Common myeloid progenitor, CD34-positive (primary cell): ENCODE measurements at regions not wholly inside any gene's neighbourhood (a gene's known extent, or its start where the extent isn't known, plus 50 kb on each side); places are given as distances from the start of the nearest gene placed in this dataset.
"Not testable (repeated sequence)": the region's sequence is repeated elsewhere in the genome, so short reads cannot be mapped to it uniquely, and the experiment has no call there.

Source experiments
- CTCF ChIA-PET: fragments of 350-600 bp; sonication (Branson Sonifier 250); formaldehyde crosslinking; loops from one replicate; lab custom pipeline; 2021; ENCODE audit warnings: antibody characterized with exemption; lab: Charles Lee
- POLR2A ChIA-PET: fragments of 350-600 bp; sonication (Branson Sonifier 250); formaldehyde crosslinking; loops from one replicate; lab custom pipeline; 2021; ENCODE audit warnings: antibody characterized with exemption; lab: Charles Lee
- DNase-seq, 3 donors: peaks; one replicate each; pipeline versions ENCODE4 v3.0.0 to v3.0.0-alpha.2; 2013
- H3K27ac ChIP-seq, 2 experiments: 1 replicate in 1 of 2; 2 replicates in 1 of 2; pipeline ENCODE4 v1.7.0; 2013; ENCODE audit warnings: inconsistent platforms in 2 of 2, low read length in 2 of 2, mild to moderate bottlenecking in 2 of 2, low read depth in 1 of 2, moderate library complexity in 1 of 2; ENCODE audit not compliant: severe bottlenecking in 2 of 2, insufficient read depth in 1 of 2, poor library complexity in 1 of 2
- H3K27me3 ChIP-seq, 5 experiments: replicated peaks in 2 of 5; 1 replicate in 3 of 5; 2 replicates in 2 of 5; pipeline versions ENCODE4 v1.6.1 to v1.7.0; 2013; ENCODE audit warnings: low read length in 4 of 5, mild to moderate bottlenecking in 2 of 5, moderate library complexity in 2 of 5, inconsistent platforms in 1 of 5; ENCODE audit not compliant: insufficient read depth in 5 of 5, control insufficient read depth in 4 of 5
- H3K36me3 ChIP-seq, 4 experiments: 1 replicate in 2 of 4; 2 replicates in 2 of 4; pipeline versions ENCODE4 v1.6.1 to v1.7.0; 2013; ENCODE audit warnings: low read length in 3 of 4, control low read depth in 1 of 4, mild to moderate bottlenecking in 1 of 4; ENCODE audit not compliant: control insufficient read depth in 4 of 4, insufficient read depth in 4 of 4
- H3K4me1 ChIP-seq, 4 experiments: 1 replicate in 3 of 4; 2 replicates in 1 of 4; pipeline versions ENCODE4 v1.6.1 to v1.7.1; 2013; ENCODE audit warnings: low read length in 3 of 4, mild to moderate bottlenecking in 3 of 4, control low read depth in 1 of 4, inconsistent platforms in 1 of 4, moderate library complexity in 1 of 4; ENCODE audit not compliant: control insufficient read depth in 4 of 4, insufficient read depth in 4 of 4; ENCODE audit errors: control extremely low read depth in 1 of 4
- H3K4me3 ChIP-seq, 7 experiments: 1 replicate in 4 of 7; 2 replicates in 3 of 7; pipeline versions ENCODE4 v1.5.1 to v1.7.0; 2013; ENCODE audit warnings: mild to moderate bottlenecking in 7 of 7, low read length in 6 of 7, moderate library complexity in 6 of 7, inconsistent platforms in 2 of 7, low read depth in 2 of 7, control low read depth in 1 of 7; ENCODE audit not compliant: insufficient read depth in 4 of 7, control insufficient read depth in 1 of 7; ENCODE audit errors: extremely low read depth in 1 of 7
- H3K9me3 ChIP-seq, 5 experiments: 1 replicate in 4 of 5; 2 replicates in 1 of 5; pipeline versions ENCODE4 v1.6.1 to v1.7.1; 2013; ENCODE audit warnings: low read length in 4 of 5, mild to moderate bottlenecking in 2 of 5, inconsistent platforms in 1 of 5, low read depth in 1 of 5, moderate library complexity in 1 of 5; ENCODE audit not compliant: control insufficient read depth in 4 of 5, insufficient read depth in 2 of 5; ENCODE audit errors: control extremely low read depth in 1 of 5
- WGBS: methylation state at CpG from one replicate; pipeline ENCODE4 v1.1.5; 2013; ENCODE audit not compliant: insufficient coverage; 5-methylcytosine and 5-hydroxymethylcytosine counted together

DNA sequence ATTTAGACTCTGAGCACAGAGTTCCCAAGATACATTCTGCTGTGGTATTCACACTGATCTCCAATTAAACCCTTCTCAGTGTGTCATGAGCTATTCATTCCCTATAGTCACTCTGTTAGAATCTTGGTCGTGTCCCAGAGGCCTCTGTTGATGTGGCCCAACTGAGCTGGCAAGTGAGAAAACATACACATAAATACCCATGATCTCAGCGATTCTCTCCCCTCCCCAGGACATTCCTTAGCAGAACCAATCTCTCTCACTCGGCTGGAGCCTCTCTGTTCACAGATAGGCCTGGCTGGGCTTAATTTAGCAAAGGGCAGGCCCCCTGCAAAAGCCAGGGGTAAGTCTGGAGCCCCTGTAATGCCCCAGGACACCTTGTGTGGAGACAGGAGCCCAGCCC lies 130.8 kb upstream of the NBPF26 start:
- H3K27ac ChIP-seq, H3K4me3 ChIP-seq, CTCF ChIA-PET, H3K27me3 ChIP-seq, H3K9me3 ChIP-seq, DNase-seq, H3K36me3 ChIP-seq, H3K4me1 ChIP-seq, POLR2A ChIA-PET: not testable (repeated sequence)
- no CpG with 5 or more reads among the region's 3 CpGs for WGBS

DNA sequence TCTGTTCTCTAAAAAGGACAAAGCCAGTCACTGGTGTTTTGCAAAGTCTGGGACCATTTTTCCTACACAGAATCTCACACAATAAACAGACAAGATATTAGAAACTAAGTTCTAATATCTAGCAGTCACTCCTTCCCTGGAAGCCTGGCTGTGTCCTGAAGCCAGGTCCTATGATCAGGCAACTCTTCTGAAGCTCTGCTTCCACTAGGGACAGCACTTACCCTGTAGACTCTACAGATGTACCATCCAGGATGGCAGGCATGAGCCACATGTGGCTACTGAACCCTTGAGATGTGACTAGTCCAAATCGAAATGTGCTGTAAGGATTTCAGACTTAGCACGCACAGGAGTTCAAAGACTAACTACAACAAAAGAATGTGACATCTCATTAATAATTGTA lies 130.1 kb upstream of the NBPF26 start:
- POLR2A ChIA-PET, CTCF ChIA-PET, H3K36me3 ChIP-seq, H3K4me1 ChIP-seq, H3K4me3 ChIP-seq, H3K27ac ChIP-seq, DNase-seq, H3K9me3 ChIP-seq, H3K27me3 ChIP-seq: not testable (repeated sequence)
- no CpG with 5 or more reads among the region's 2 CpGs for WGBS

DNA sequence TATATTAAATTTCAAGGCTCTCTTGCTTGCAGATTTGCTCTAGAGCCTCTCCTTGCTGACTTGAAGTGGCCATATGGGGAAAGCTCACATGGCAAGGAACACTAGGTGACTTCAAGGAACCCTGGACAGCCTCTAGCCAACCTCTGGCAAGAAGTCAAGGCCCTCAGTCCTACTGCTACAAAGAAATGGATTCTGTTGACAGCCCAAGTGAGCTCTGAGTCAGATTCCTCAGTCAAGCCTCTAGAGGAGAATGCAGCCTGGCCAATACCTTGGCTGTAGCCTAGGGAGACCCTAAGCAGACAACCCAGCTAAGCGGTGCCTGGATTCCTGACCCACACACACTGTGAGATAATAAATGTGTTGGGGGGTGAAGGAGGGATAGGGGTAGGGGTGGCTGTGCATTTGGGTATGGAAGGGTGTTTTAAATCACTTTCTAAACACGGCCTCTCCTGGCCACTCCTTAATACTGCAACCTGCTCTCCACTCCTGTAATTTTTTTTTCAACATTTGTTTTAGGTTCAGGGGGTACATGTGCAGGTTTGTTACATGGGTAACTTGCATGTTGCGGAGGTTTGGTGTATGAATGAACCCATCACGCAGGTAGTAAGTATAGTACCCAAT lies 125.3 kb upstream of the NBPF26 start:
- no CpG with 5 or more reads among the region's 4 CpGs for WGBS
- H3K27ac ChIP-seq, POLR2A ChIA-PET, CTCF ChIA-PET, H3K9me3 ChIP-seq, H3K36me3 ChIP-seq, H3K27me3 ChIP-seq, H3K4me1 ChIP-seq, DNase-seq, H3K4me3 ChIP-seq: not testable (repeated sequence)

DNA sequence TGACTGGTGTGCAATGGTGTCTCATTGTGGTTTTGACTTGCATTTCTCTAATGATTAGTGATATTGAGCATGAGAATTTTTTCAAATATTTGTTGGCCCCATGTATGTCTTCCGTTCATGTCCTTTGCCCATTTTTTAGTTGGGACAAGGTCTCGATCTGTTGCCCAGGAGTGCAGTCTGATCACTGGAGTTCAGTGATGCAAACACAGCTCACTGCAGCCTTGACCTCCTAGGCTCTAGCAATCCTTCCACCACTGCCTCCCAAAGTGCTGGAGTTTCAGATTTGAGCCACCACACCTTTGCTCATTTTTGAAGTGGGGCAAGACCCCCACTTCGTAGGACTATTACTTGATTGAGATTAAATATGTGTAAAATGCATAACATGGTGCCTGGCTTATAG lies 124.2 kb upstream of the NBPF26 start:
- WGBS = no CpG with 5 or more reads among the region's 3 CpGs
- H3K36me3 ChIP-seq, CTCF ChIA-PET, H3K9me3 ChIP-seq, H3K4me1 ChIP-seq, DNase-seq, H3K4me3 ChIP-seq, H3K27ac ChIP-seq, POLR2A ChIA-PET, H3K27me3 ChIP-seq: not testable (repeated sequence)

DNA sequence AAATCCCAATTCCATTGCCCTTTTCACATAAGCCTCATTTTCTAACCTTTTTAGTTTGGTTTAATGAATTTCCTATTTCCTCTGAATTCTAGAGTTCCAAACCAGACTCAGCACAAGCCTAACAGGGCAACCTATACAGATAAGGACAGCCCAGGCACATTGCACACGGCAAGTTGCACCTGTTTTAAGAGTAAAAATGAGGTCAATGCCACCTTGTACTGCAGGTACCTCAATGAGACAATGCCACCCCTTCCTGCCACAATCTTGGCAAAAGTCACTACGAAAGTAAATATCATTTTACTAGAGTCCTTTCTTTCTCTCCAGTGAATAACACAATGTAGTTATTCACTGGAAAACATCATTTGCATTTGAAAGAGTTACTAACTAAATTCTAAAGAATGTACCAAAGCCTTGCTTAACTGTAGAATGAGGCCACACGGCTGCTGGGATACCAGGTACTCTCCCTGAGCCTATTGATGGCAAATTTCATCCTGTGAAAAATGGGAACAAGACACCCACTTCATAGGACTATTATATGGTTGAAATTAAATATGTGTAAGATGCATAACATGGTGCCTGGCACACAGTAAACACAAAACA lies 123.2 kb upstream of the NBPF26 start:
- DNase-seq, H3K27ac ChIP-seq, CTCF ChIA-PET, POLR2A ChIA-PET, H3K9me3 ChIP-seq, H3K4me3 ChIP-seq, H3K36me3 ChIP-seq, H3K27me3 ChIP-seq, H3K4me1 ChIP-seq: not testable (repeated sequence)
- no CpG with 5 or more reads among the region's 3 CpGs for WGBS

DNA sequence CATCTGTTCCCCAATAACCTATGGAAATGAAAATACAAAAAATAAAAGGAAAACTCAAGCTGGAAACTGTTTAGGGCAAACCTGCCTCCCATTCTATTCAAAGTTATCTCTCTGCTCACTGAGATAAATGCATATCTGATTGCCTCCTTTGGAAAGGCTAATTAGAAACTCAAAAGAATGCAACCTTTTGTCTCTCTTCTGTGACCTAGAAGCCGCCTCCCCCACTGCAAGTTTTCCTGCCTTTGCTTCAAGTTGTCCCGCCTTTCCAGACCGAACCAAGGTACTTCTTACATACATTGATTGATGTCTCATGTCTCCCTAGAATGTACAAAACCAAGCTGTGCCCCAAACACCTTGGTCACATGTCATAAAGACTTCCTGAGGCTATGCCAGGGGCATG lies 115.9 kb upstream of the NBPF26 start:
- H3K4me1 ChIP-seq, POLR2A ChIA-PET, H3K27ac ChIP-seq, DNase-seq, H3K36me3 ChIP-seq, H3K27me3 ChIP-seq, H3K4me3 ChIP-seq, H3K9me3 ChIP-seq, CTCF ChIA-PET: not testable (repeated sequence)
- no CpG with 5 or more reads among the region's 3 CpGs for WGBS

DNA sequence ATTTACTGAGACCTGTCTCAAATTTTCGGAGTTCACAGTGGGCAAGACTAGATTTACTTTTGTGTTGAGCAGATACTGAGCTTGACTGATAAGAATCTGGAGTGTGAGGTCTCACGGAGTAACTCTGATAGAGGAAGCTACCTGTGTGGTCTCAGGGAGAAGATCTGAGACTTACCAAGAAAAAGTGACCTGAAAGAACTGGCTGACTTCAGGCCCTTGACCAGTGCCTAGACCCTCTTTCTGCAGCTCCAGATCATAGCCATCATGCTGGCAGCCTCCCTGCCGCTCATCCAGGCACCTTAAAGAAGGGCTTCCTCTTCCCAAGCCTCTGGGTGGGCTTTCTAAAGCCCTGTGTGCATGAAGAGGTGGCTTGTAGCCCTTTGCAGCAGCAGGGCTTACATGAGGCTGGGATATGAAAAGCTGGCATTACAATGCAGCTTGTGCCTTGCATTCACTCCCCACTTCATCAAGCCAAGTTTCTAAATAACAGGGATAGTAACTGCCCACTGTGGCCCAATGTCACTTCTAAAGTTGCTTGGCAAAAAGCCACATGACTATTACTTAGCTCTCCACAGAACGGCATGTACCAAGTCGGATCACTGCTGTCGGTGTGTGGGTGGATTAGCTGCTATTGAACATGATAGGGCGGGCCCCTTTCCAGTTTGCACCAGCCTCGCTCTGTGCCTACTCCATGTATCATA lies 115.3 kb upstream of the NBPF26 start:
- H3K4me1 ChIP-seq, POLR2A ChIA-PET, H3K4me3 ChIP-seq, H3K36me3 ChIP-seq, H3K27me3 ChIP-seq, CTCF ChIA-PET, DNase-seq, H3K9me3 ChIP-seq, H3K27ac ChIP-seq: not testable (repeated sequence)
- WGBS = no CpG with 5 or more reads among the region's 8 CpGs
